ENCODE measurements at regions not wholly inside any gene's neighbourhood (a gene's known extent, or its start where the extent isn't known, plus 50 kb on each side); places are given as distances from the start of the nearest gene placed in this dataset.

GRCh38 chr10:85445702-85446101 lies 920.9 kb downstream of the GRID1 start:
- no peak overlapping the region for H2AFZ ChIP-seq (ENCODE audit: low read length)
- no peak overlapping the region for H3K27ac ChIP-seq (ENCODE audit: insufficient read depth, low read length)
- H3K9me3 ChIP-seq (ENCODE audit: control insufficient read depth, insufficient read depth, low read depth, low read length) = no peaks in the 10 kb centered on the region
- H3K79me2 ChIP-seq (ENCODE audit: control insufficient read depth, insufficient read depth, low read length) = no peaks in the 10 kb centered on the region
- no peaks in the 10 kb centered on the region for H3K36me3 ChIP-seq (ENCODE audit: control insufficient read depth, insufficient read depth, low read length)
- H3K9ac ChIP-seq (ENCODE audit: insufficient read depth, low read length) = no peak overlapping the region
- no peaks in the 10 kb centered on the region for H3K4me1 ChIP-seq (ENCODE audit: control insufficient read depth, extremely low read depth, insufficient read depth, low read length)
- TF ChIP-seq CTCF (conservative IDR thresholded peaks at IDR 0.05 in 1 of 2, IDR thresholded peaks at IDR 0.05 in 1 of 2; ENCODE audit: low read depth in 1 of 2, low read length in 2 of 2) = no peak
- TF ChIP-seq EZH2 (IDR thresholded peaks at IDR 0.05; ENCODE audit: low read length, missing control alignments) = no peak
- H3K4me2 ChIP-seq (ENCODE audit: extremely low read depth, insufficient read depth, low read length) = no peak overlapping the region
- H3K27me3 ChIP-seq (ENCODE audit: control insufficient read depth, insufficient read depth, low read length) = no peaks in the 10 kb centered on the region
- DNase-seq (ENCODE audit: low read depth in 2 of 2) = no peak
- no peak overlapping the region for H3K4me3 ChIP-seq (replicated peaks in 1 of 4; ENCODE audit: control extremely low read depth in 1 of 4, insufficient read depth in 1 of 4, low read depth in 3 of 4, low read length in 4 of 4)
- H4K20me1 ChIP-seq (ENCODE audit: control insufficient read depth, extremely low read depth, insufficient read depth, low read length) = no peaks in the 10 kb centered on the region

GRCh38 chr10:85446827-85447226 lies 919.8 kb downstream of the GRID1 start:
- no peaks in the 10 kb centered on the region for H3K79me2 ChIP-seq (ENCODE audit: control insufficient read depth, insufficient read depth, low read length)
- no peaks in the 10 kb centered on the region for H3K27me3 ChIP-seq (ENCODE audit: control insufficient read depth, insufficient read depth, low read length)
- no peaks in the 10 kb centered on the region for H4K20me1 ChIP-seq (ENCODE audit: control insufficient read depth, extremely low read depth, insufficient read depth, low read length)
- H3K27ac ChIP-seq (ENCODE audit: insufficient read depth, low read length) = no peak overlapping the region
- H3K9me3 ChIP-seq (ENCODE audit: control insufficient read depth, insufficient read depth, low read depth, low read length) = no peaks in the 10 kb centered on the region
- no peak for DNase-seq (ENCODE audit: low read depth in 2 of 2)
- H3K9ac ChIP-seq (ENCODE audit: insufficient read depth, low read length) = no peak overlapping the region
- H3K36me3 ChIP-seq (ENCODE audit: control insufficient read depth, insufficient read depth, low read length) = no peaks in the 10 kb centered on the region
- TF ChIP-seq EZH2 (IDR thresholded peaks at IDR 0.05; ENCODE audit: low read length, missing control alignments) = no peak
- no peak for TF ChIP-seq CTCF (conservative IDR thresholded peaks at IDR 0.05 in 1 of 2, IDR thresholded peaks at IDR 0.05 in 1 of 2; ENCODE audit: low read depth in 1 of 2, low read length in 2 of 2)
- no peaks in the 10 kb centered on the region for H3K4me1 ChIP-seq (ENCODE audit: control insufficient read depth, extremely low read depth, insufficient read depth, low read length)
- H3K4me3 ChIP-seq (replicated peaks in 1 of 4; ENCODE audit: control extremely low read depth in 1 of 4, insufficient read depth in 1 of 4, low read depth in 3 of 4, low read length in 4 of 4) = no peak overlapping the region
- no peak overlapping the region for H2AFZ ChIP-seq (ENCODE audit: low read length)
- H3K4me2 ChIP-seq (ENCODE audit: extremely low read depth, insufficient read depth, low read length) = no peak overlapping the region

- Histone ChIP-seq H2AFZ (ENCODE audit: low read length) (no peak overlapping the region), H4K20me1 (ENCODE audit: control insufficient read depth, extremely low read depth, insufficient read depth, low read length) (no peaks in the 10 kb centered on the region), H3K9me3 (ENCODE audit: control insufficient read depth, insufficient read depth, low read depth, low read length) (no peaks in the 10 kb centered on the region), H3K79me2 (ENCODE audit: control insufficient read depth, insufficient read depth, low read length) (no peaks in the 10 kb centered on the region), H3K4me3 (replicated peaks in 1 of 4; ENCODE audit: control extremely low read depth in 1 of 4, insufficient read depth in 1 of 4, low read depth in 3 of 4, low read length in 4 of 4) (no peak overlapping the region), H3K4me2 (ENCODE audit: extremely low read depth, insufficient read depth, low read length) (no peak overlapping the region), H3K9ac (ENCODE audit: insufficient read depth, low read length) (no peak overlapping the region), H3K36me3 (ENCODE audit: control insufficient read depth, insufficient read depth, low read length) (no peaks in the 10 kb centered on the region), H3K27me3 (ENCODE audit: control insufficient read depth, insufficient read depth, low read length) (no peaks in the 10 kb centered on the region), H3K27ac (ENCODE audit: insufficient read depth, low read length) (no peak overlapping the region), H3K4me1 (ENCODE audit: control insufficient read depth, extremely low read depth, insufficient read depth, low read length) (no peaks in the 10 kb centered on the region)
- no peak for DNase-seq (ENCODE audit: low read depth in 2 of 2)
- TF ChIP-seq CTCF (conservative IDR thresholded peaks at IDR 0.05 in 1 of 2, IDR thresholded peaks at IDR 0.05 in 1 of 2; ENCODE audit: low read depth in 1 of 2, low read length in 2 of 2) (no peak), EZH2 (IDR thresholded peaks at IDR 0.05; ENCODE audit: low read length, missing control alignments) (no peak)
Measured at GRCh38 chr10:85447690-85448089, 918.9 kb downstream of the GRID1 start.

Data from fibroblast of lung (primary cell).